Astrocyte (in vitro differentiated cells and primary cell): ENCODE measurements at regions not wholly inside any gene's neighbourhood (a gene's known extent, or its start where the extent isn't known, plus 50 kb on each side); places are given as distances from the start of the nearest gene placed in this dataset.
A peak's percentile ranks its signal among the peaks of the same experiment; 100 is the strongest.

Experiments used
- DNase-seq: peaks from one replicate; pipeline ENCODE4 v3.0.0-alpha.2; 2010; ENCODE audit warnings: low read depth
- FAIRE-seq: peaks from 2 replicates; lab custom pipeline; 2011; peaks lifted over from hg19 to GRCh38; lab: Jason Lieb, UNC
- H2AFZ ChIP-seq: 2 replicates; pipeline ENCODE4 v1.6.0; 2012; ENCODE audit warnings: low read depth, low read length, inconsistent platforms
- H3K27ac ChIP-seq: 2 replicates; pipeline ENCODE4 v1.5.1; 2011; ENCODE audit warnings: low read depth, low read length, inconsistent platforms
- H3K27me3 ChIP-seq: 2 replicates; pipeline ENCODE4 v1.6.0; 2011; ENCODE audit warnings: low read length, inconsistent platforms; ENCODE audit not compliant: insufficient read depth
- H3K36me3 ChIP-seq: 2 replicates; pipeline ENCODE4 v1.5.1; 2011; ENCODE audit warnings: low read length, inconsistent platforms; ENCODE audit not compliant: insufficient read depth
- H3K4me1 ChIP-seq: 2 replicates; pipeline ENCODE4 v1.5.1; 2011; ENCODE audit warnings: low read length, inconsistent platforms; ENCODE audit not compliant: insufficient read depth
- H3K4me2 ChIP-seq: 2 replicates; pipeline ENCODE4 v1.6.0; 2012; ENCODE audit warnings: low read length, inconsistent platforms
- H3K4me3 ChIP-seq: 2 replicates; pipeline ENCODE4 v1.5.1; 2011; ENCODE audit warnings: low read depth, mild to moderate bottlenecking, low read length, inconsistent platforms; ENCODE audit not compliant: insufficient read depth
- H3K79me2 ChIP-seq: 2 replicates; pipeline ENCODE4 v1.6.0; 2012; ENCODE audit warnings: mild to moderate bottlenecking, low read length, inconsistent platforms; ENCODE audit not compliant: insufficient read depth
- H3K9ac ChIP-seq: 2 replicates; pipeline ENCODE4 v1.6.0; 2012; ENCODE audit warnings: mild to moderate bottlenecking, low read length, inconsistent platforms
- H3K9me3 ChIP-seq: 2 replicates; pipeline ENCODE4 v1.5.1; 2012; ENCODE audit warnings: low read depth, mild to moderate bottlenecking, low read length, inconsistent platforms; ENCODE audit not compliant: insufficient read depth
- H4K20me1 ChIP-seq: 2 replicates; pipeline ENCODE4 v1.6.0; 2012; ENCODE audit warnings: low read length, inconsistent platforms; ENCODE audit not compliant: insufficient read depth
- H3K27ac Mint-ChIP-seq: one replicate; pipeline ENCODE4 v1.8.0; 2021; ENCODE audit warnings: mild to moderate bottlenecking, mixed read lengths; ENCODE audit not compliant: unreplicated experiment
- H3K27me3 Mint-ChIP-seq: one replicate; pipeline ENCODE4 v1.8.0; 2021; ENCODE audit warnings: low read depth, mixed read lengths; ENCODE audit not compliant: unreplicated experiment
- H3K36me3 Mint-ChIP-seq: one replicate; pipeline ENCODE4 v1.8.0; 2021; ENCODE audit warnings: low read depth, mixed read lengths; ENCODE audit not compliant: unreplicated experiment
- H3K4me1 Mint-ChIP-seq: one replicate; pipeline ENCODE4 v1.8.0; 2021; ENCODE audit warnings: low read depth, mixed read lengths; ENCODE audit not compliant: unreplicated experiment
- H3K4me3 Mint-ChIP-seq: one replicate; pipeline ENCODE4 v1.8.0; 2021; ENCODE audit warnings: mild to moderate bottlenecking, moderate library complexity, mixed read lengths; ENCODE audit not compliant: unreplicated experiment
- H3K9me3 Mint-ChIP-seq: one replicate; pipeline ENCODE4 v1.8.0; 2021; ENCODE audit warnings: mild to moderate bottlenecking, mixed read lengths; ENCODE audit not compliant: unreplicated experiment
- CTCF ChIP-seq: IDR thresholded peaks from 2 replicates; pipeline ENCODE4 v1.5.1; 2011; ENCODE audit warnings: low read depth, mild to moderate bottlenecking, inconsistent platforms, low read length, moderate library complexity; ENCODE audit not compliant: insufficient read depth
- EZH2 ChIP-seq: IDR thresholded peaks from 2 replicates; pipeline ENCODE4 v1.6.1; 2012; ENCODE audit warnings: mild to moderate bottlenecking, low read length, inconsistent platforms; ENCODE audit not compliant: insufficient read depth

DNA sequence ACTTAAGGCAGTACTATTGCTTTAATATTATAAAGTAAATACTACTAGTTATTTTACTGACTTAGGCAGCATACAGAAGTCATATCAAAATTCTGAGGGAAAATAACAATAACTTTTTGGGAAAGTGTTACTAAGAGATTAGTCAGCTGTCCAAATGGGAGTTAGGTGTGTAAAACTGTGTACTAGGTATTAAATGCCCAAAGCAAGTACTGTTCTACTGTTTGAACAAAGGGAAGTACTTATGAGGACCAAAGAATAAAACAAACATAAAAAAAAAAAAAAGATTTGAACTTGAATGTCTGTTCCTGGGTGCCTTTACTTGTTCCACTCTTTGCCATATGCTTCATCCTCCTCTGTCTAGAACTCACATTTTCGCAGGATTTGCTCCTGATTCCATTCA lies 174.4 kb downstream of the MSL3 start:
- Histone ChIP-seq H3K36me3 (no peaks in the 10 kb centered on the region), H3K79me2 (no peaks in the 10 kb centered on the region), H2AFZ (no peak overlapping the region), H3K4me3 (no peak overlapping the region), H3K9ac (no peak overlapping the region), H3K27ac (no peak overlapping the region), H3K4me2 (no peak overlapping the region), H3K9me3 (no peaks in the 10 kb centered on the region), H3K4me1 (no peaks in the 10 kb centered on the region), H4K20me1 (no peaks in the 10 kb centered on the region), H3K27me3 (no peaks in the 10 kb centered on the region)
- DNase-seq (no peak), FAIRE-seq (no peak)
- Mint-ChIP-seq H3K4me3 (no peak overlapping the region), H3K36me3 (no peaks in the 10 kb centered on the region), H3K4me1 (peaks cover 2% of the 10 kb centered on the region), H3K27me3 (no peaks in the 10 kb centered on the region), H3K27ac (no peak overlapping the region), H3K9me3 (peaks cover 9% of the 10 kb centered on the region)
- TF ChIP-seq CTCF (no peak), EZH2 (no peak)

DNA sequence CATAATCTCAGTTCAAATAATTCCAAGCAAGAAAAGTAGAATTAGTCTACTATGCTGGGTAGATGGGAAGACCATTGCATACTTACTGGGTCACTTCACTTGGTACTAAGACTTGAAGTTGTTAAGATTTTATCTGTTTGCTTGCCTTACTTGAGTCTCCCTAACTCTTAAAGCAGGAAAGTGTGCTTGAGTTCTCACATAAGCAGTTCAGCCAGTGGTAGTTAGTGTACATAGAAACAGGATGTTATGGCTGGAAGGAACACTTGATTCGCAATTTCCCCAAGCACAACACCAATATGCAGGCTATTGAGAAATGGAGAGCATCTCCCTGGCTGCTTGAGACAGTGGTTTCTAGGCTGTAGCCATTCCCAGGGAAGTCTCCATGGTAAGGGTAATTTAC lies 176.1 kb downstream of the MSL3 start:
- Mint-ChIP-seq H3K4me3 (no peak overlapping the region), H3K27me3 (no peaks in the 10 kb centered on the region), H3K9me3 (peaks cover 3% of the 10 kb centered on the region), H3K4me1 (peaks cover 2% of the 10 kb centered on the region), H3K36me3 (no peaks in the 10 kb centered on the region), H3K27ac (no peak overlapping the region)
- H3K4me3 ChIP-seq, result no peak overlapping the region
- H3K27ac ChIP-seq, result no peak overlapping the region
- no peaks in the 10 kb centered on the region for H3K4me1 ChIP-seq
- no peaks in the 10 kb centered on the region for H4K20me1 ChIP-seq
- no peak overlapping the region for H3K9ac ChIP-seq
- H2AFZ ChIP-seq, result no peak overlapping the region
- H3K9me3 ChIP-seq, result no peaks in the 10 kb centered on the region
- H3K36me3 ChIP-seq, result no peaks in the 10 kb centered on the region
- TF ChIP-seq EZH2 (no peak), CTCF (no peak)
- FAIRE-seq, result peak; percentile 41
- H3K79me2 ChIP-seq, result no peaks in the 10 kb centered on the region
- no peak overlapping the region for H3K4me2 ChIP-seq
- H3K27me3 ChIP-seq, result no peaks in the 10 kb centered on the region
- DNase-seq, result no peak

DNA sequence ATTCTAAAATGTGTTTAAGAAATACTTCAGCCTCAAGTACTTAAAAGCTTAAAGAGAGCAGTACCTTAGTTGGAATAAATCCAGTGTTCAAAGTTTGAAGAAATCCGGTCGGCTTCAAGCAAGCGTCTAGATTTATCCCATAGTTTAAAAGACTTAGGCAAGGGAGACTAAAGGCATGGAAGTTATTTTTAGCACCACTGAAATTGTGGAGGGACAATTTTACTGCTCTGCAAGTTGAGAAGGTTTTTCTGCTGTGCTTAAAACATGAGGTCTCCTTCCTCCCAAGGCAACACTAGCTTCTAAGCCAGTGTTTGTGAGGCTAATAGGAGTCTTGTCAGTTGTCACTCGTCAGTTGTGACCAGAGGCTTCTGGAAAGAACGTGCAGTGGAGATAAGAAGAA lies 183.5 kb downstream of the MSL3 start:
- H4K20me1 ChIP-seq, result no peaks in the 10 kb centered on the region
- DNase-seq (no peak), FAIRE-seq (no peak)
- no peaks in the 10 kb centered on the region for H3K27me3 Mint-ChIP-seq
- no peak overlapping the region for H3K27ac ChIP-seq
- no peak overlapping the region for H3K9ac ChIP-seq
- H3K9me3 ChIP-seq, result no peaks in the 10 kb centered on the region
- H3K36me3 Mint-ChIP-seq, result no peaks in the 10 kb centered on the region
- TF ChIP-seq CTCF (no peak), EZH2 (no peak)
- no peaks in the 10 kb centered on the region for H3K4me1 ChIP-seq
- no peaks in the 10 kb centered on the region for H3K4me1 Mint-ChIP-seq
- H3K4me3 Mint-ChIP-seq, result no peak overlapping the region
- no peaks in the 10 kb centered on the region for H3K27me3 ChIP-seq
- H3K4me2 ChIP-seq, result no peak overlapping the region
- no peak overlapping the region for H2AFZ ChIP-seq
- no peaks in the 10 kb centered on the region for H3K9me3 Mint-ChIP-seq
- no peak overlapping the region for H3K27ac Mint-ChIP-seq
- H3K79me2 ChIP-seq, result no peaks in the 10 kb centered on the region
- H3K36me3 ChIP-seq, result no peaks in the 10 kb centered on the region
- H3K4me3 ChIP-seq, result no peak overlapping the region
